Upper lobe of left lung (tissue), 4 donors: ENCODE measurements at regions not wholly inside any gene's neighbourhood (a gene's known extent, or its start where the extent isn't known, plus 50 kb on each side); places are given as distances from the start of the nearest gene placed in this dataset.

Source experiments
- EP300 ChIP-seq, 4 donors: sonication (generic); formaldehyde crosslinking; IDR thresholded peaks; one replicate each; pipeline ENCODE4 v1.5.1; 2017; ENCODE audit warnings: antibody characterized with exemption in 4 of 4, control low read depth in 2 of 4
- TF ChIP-seq, protein P1 (sequence below), 6 experiments: fragments of 450-650 bp in 4 of 6; fragments of 200-600 bp in 2 of 6; sonication (generic) in 2 of 6; IDR thresholded peaks; one replicate each; pipeline ENCODE4 v1.5.1; 2016 to 2019; ENCODE audit warnings: antibody characterized with exemption in 6 of 6

DNA sequence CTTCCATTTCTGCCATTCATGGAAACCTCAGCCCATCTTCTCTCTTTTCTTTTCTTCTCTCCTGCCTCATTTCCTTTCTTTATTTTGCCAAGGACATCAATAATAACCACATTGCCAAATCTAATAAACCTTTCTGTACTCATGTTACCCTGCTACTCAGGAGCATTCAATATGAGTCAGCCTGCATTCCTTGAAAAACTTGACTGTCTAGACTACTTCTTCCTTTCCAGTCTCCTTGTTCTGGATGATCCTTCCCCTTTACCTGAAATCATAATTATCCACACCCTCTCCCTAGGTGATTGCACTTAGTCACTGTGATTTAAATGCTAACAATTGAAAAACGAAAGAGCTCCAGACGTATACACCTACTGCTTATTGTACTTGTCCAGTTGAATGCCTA lies 253.2 kb upstream of the CENPE start:
- TF ChIP-seq, protein P1, sequence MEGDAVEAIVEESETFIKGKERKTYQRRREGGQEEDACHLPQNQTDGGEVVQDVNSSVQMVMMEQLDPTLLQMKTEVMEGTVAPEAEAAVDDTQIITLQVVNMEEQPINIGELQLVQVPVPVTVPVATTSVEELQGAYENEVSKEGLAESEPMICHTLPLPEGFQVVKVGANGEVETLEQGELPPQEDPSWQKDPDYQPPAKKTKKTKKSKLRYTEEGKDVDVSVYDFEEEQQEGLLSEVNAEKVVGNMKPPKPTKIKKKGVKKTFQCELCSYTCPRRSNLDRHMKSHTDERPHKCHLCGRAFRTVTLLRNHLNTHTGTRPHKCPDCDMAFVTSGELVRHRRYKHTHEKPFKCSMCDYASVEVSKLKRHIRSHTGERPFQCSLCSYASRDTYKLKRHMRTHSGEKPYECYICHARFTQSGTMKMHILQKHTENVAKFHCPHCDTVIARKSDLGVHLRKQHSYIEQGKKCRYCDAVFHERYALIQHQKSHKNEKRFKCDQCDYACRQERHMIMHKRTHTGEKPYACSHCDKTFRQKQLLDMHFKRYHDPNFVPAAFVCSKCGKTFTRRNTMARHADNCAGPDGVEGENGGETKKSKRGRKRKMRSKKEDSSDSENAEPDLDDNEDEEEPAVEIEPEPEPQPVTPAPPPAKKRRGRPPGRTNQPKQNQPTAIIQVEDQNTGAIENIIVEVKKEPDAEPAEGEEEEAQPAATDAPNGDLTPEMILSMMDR (IDR thresholded peaks at IDR 0.05), result no peak
- TF ChIP-seq EP300 (IDR thresholded peaks at IDR 0.05), result no peak
